NCI-H2227 treated with DMSO at 0.1 percent for 48 hours (cell line): ENCODE measurements at regions not wholly inside any gene's neighbourhood (a gene's known extent, or its start where the extent isn't known, plus 50 kb on each side); places are given as distances from the start of the nearest gene placed in this dataset.
A peak's percentile ranks its signal among the peaks of the same experiment; 100 is the strongest.

Experiments
- DNase-seq: peaks from one replicate; lab custom pipeline; 2025; lab: John Stamatoyannopoulos, UW

DNA sequence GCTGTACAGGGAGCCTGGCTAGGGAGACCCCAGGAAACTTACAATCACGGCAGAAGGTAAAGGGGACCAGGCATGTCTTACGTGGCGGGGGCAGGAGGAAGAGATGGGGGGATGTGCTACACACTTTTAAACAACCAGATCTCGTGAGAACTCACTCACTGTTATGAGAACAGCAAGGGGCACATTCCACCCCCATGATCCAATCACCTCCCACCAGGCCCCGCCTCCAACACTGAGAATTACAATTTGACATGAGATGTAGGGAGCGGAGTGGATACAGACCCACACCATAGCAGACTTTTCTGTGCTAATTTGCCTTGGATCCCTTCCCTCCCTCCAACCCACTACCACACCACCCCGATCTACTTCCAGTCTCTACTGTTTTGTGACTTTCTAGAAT, 106.7 kb upstream of the PEG3 start:
- DNase-seq, result no peak

DNA sequence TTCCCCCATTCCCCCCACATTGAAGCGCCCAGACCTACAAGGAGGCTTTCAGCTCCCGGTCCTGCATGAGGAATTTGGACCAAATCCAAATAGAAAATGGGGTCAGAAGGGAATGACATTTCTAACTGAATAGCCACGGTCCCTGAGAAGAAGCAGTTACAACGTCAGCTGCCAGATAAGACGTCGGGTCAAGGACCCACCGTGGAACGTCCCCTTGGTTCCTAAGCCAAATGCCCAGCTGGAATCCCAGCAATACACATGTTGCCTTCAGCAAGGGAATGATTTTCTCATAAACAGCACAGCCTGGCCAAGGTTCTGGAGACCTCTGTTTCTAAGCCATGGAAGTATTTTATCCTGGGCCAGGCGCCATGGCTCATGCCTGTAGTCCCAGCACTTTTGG, 109.1 kb upstream of the PEG3 start:
- peak; percentile 35 for DNase-seq

DNA sequence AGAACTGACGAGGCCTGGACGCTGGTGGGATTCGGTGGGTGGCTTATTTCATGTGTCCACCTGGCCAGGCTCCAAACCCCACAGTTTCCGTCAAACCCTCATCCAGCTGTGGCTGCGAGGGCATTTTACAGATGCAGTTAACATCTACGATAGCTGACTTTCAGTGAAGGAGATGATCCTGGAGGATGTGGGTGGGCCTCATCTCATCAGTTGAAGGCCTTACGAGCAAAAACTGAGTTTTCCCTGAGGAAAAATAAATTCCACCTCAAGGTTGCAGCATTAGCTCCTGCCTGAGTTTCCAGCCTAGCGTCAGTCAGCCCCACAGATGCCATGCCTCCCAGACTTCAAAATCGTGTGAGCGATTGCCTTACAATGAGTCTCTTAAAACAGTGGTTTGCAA, 111.1 kb upstream of the PEG3 start:
- no peak for DNase-seq

DNA sequence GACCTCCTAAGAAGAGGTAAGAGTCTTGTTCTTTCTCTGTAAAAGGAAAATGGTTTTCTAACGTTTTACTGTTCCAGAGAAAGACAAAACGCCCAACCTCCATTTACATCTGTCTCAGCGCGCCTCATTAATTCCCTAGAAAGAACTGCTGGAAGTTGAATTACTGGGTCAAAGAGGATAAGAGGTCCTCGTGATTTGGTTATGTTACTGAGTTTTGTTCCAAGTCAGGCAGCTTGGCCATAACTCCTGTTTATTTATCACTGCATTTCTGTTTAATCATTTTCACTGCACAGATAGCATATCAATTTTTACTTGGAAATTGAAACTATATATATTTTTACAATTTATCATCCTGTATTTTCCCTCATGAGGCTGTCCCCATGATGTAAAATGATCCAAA, 112.9 kb upstream of the PEG3 start:
- peak; percentile 66 for DNase-seq

DNA sequence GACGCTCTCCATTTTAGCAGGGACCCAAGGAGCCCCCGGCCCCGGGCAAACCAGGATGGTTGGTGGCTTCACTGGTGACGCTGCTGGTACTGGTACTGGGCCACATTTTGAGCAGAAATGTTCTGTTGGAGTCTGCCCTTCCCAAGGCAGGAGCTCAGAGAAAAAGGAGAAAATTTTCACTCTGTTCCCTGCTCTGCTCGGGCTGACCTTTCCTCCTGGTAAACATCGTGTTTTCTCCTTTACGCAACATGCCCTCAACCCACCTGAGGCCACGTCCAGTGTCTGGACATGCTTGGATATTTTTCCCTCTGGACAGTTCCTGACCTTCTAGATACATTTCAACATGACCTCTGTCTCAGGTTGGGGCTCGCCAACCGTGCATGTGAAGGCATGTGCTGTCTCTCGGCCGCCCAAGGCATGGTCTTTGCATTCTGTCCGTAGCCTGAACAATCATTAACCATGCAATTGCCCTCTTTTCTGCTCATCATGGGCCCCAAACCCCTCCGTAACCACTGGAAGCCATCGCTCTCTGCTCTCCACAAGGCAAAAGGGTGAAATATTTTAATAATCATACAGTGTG, 115.2 kb upstream of the PEG3 start:
- no peak for DNase-seq

DNA sequence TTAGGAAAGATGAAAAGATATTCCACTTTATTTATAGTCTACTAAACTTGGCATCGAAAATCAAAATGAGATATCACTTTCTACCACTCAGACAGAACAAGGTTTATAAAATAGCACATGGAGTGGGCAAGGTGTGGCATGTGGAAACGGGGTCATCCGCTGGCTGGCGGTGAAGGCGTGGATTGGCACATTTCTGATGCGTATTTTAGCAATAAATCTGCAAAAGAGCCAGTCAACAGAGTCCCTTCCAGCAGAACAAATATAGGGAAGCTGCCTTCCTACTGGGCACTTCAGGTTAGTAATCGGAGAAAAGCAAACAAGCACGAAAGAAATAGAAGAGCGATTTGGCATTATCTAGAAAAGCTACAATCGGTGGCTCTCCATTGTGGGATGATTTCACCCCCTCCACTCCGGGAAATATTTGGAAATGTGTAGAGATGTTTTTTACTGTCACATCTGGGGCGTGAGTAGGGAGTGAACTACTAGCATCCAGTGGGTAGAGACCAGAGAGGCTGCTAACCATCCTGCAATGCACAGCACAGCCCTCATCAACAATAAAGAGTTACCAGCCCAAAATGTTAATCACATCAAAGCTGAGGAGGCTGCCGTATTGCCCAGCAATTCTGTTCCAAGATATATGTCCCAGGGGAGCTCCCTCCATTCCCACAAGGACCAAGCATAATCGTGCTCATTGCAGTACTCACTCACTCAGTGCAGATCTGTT, 116.1 kb upstream of the PEG3 start:
- no peak for DNase-seq

DNA sequence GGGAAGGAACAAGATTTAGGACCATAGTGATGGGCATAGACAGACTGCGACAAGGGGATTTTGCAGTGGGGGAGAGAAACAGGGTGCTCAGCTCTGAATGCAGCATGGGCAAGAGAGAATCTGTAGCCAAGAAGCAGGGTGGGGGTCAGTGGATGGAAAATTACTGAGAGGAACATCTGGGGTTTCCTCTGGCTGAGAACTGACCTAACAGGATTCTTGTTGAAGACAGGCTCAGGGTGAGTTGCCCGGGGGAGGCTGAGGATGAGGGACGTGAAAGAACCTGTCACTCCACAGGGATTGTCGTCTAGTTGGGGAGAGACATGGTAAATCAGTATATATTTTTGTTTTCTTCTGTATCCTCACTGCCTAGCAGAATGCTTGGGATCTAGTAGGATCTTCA, 118.7 kb upstream of the PEG3 start:
- DNase-seq, result no peak

DNA sequence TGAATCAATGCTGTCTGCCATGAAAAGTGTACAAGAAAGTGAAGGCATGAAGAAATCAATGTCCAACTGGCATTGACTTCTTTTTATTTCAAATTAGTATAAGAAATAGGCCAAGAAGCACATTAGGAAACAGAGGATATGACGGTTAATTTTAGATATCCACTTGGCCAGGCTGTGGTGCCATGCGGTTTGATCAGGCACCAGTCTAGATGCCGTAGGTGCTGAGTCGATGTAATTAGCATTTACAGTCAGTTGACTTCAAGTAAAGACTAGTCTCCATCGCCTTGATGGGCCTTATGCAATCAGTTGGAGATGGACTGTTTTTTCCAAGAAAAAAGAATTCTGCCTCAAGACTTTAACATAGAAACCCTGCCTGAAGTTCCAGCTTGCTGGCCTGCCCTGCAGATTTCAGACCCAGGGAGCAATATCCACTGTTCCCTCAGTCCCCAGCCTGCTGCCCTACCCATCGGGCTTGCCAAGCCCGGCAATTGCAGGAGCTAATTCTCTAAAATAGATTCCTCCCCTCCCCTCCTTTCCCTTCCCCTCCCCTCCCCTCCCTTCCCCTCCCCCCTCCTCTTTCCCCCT, 120.5 kb upstream of the PEG3 start:
- no peak for DNase-seq

DNA sequence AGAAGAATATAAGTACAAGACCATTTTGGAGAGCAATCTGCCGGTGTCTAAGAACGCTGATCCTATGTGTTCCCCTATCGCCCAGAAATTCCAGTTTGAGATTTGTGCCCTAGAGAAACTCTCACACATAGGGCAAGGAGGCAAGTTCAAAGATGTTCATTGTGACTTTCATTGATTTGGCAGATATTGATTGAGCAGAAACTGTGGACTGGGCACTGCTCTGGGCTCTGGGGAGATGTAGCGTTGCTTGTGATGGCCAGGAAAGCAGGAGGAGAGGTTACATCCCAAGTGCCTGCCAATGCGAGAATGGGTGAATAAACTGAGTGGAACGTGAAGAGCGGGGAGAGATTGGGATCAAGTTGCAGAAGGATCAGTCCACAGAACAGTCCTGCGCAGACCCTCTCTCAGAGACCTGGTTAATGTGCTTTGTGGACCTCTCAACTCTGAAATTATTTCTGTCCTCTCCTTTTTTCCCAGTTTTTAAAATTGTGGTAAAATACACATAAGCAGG, 123.9 kb upstream of the PEG3 start:
- DNase-seq, result no peak

DNA sequence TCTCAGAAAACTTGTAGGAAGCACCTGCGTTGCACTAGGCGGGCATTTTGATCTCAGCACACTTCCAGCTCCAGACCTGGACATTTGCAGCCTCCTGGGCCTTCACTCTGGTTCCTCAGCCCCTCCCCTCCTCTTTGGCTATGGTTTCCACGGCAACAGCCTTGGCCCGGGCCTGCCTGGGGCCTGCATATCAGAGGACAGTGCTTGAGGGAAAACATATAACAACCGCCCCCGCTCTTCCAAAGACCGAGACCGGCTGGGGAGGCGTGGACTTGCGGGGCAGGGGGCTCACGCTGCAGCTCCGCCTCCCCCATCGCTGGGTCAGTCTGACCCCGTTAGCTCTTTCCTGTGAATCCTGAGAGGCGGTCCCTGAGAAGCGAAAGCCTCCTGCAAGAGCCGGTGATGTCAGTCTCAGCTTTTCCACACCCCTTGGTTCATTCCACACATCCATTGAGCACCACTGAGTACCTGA, 125.7 kb upstream of the PEG3 start:
- DNase-seq, result peak; percentile 99

DNA sequence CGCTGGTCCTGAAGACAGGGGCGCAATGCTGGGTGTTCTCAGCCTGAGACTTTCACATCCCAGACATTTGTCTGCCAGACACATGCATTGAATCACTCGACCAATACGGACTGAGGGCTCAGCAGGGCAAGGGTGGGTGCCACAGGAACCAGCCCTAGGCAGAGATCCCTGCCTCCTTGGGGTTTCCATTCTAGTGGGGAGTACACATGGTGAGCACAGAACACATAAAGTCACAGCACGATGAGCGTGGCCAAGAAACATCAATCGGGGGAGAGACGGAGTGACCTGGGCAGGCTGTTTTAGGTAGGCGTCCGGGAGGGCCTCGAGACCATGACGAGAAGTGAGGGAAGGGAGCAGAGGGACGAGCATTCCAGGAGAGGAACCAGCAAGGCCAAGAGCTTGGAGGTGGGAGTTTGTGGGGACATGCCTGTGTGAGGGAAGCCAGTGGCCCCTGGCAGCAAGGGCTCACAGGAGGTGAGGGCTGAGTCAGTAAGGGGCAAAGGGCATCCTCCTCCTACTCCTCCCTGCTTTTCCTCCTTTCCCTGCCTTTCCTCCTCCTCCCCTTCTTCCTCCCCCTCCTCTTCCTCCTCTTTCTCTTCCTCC, 126.3 kb upstream of the PEG3 start:
- DNase-seq, result no peak

DNA sequence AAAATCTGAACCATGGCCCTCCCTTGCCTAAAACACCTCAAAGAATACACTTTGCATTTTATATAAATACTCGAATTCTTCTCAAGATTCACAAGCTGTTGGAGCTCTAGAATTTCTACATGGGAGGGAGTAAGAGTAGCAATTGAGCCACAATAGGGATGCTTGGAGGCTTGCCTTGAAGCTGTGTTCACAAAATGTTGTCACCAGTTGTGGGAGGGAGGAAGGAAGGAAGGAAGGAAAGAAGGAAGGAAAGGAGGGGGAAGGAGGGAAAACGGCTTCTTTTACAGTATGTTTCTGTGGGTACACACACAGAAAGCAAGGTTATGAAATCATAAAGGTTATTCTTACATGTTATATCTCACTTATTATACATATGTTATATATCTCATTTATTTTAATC, 128.6 kb upstream of the PEG3 start:
- no peak for DNase-seq

DNA sequence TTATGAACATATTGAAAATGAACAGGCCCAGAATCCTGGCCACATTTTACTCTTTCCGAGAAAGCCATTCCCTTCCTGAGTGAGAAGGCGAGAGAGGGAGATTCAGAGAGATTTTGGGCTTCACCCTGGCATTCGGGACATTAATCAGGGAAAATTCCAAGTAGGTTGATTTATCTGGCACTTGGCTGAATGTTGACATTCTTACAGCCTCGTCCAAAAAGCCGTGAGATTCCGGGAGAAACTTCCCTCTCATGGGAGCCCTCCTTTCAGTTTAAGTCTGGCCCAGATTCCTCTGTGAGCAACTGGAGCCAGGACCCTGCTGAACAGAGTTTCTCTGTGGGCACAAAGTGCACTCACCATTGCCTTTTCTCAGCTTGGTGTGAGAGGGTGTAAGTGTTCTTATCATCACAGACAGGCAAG, 129.2 kb upstream of the PEG3 start:
- DNase-seq, result no peak

DNA sequence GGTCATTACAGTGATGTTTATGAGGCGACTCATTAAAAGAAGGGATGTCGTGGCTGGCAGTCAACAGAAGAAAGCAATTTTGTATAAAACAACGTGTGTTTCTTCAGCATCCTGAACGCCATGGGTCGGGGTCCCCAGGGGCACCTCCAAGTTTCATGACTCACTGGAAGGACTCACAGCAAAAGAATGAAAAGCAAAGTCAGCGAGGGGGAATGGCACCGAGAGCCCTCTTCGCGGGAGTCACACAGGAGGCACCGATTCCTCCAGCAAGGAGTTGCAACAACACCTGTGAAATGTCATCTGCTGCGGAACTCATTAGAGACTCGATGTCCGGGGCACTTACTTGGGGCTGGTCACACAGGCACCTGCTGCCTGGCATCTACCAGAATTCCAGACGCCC, 130.7 kb upstream of the PEG3 start:
- DNase-seq, result no peak

DNA sequence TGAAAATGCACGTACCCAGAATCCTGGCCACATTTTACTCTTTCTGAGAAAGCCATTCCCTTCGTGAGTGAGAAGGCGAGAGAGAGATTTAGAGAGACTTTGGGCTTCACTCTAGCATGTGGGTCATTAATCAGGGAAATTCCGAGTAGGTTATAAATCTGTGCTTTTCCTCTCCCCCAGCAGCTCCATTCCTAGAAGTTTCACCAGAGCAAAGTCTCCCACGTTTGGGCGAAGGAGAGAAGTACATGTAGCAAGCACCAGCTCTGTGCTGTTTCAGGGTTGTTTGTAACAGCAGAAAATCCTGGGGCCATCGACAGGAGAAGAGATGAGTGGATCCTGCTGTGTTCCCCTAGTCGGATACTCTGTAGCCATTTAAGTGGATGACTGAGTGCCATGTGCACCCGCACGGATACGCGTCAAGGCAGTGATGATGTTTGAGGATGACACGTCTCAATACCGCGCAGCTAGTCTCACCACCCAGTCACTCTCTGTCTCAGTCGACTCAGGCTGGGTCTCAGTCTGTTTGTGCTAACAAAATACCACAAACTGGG, 131.8 kb upstream of the PEG3 start:
- peak; percentile 45 for DNase-seq

DNA sequence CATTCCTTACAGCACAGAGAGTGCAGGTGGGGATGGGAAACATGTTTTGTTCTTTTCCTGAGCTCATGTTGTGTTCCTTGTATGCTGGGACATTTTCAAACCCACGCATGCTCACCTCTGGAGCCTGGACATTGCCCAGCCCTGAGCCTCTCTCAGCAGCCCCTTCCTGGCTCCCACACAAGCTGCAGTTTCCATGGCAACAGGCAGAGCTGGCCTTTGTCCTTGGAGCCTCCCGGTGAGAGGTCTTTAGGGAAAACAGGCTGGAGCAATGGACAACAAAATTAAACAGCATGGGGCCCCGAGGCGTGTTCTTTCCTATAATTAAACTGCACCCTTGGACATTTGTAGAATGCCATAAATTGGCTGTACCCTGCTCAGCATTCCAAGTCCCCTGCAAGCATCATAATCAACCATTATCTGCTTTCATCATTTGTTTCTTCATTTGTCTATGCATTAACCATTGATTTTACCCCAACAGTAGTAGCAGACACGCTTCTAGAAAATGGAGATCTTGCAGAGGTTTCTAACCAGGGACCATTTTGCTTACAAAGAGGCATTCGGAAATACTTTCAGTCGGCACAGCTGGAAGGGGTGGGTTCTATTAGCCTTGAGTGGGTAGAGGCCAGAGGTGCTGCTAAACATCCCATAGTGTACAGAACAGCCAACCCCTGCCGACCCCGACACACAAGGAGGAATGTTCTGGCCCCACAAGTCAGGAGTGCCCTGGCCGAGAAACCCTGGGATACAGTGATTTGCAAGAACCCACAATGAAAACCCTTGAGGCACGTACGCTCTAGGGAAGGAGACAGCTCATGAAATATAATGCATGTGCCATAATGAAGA, 133.4 kb upstream of the PEG3 start:
- DNase-seq, result peak; percentile 99

DNA sequence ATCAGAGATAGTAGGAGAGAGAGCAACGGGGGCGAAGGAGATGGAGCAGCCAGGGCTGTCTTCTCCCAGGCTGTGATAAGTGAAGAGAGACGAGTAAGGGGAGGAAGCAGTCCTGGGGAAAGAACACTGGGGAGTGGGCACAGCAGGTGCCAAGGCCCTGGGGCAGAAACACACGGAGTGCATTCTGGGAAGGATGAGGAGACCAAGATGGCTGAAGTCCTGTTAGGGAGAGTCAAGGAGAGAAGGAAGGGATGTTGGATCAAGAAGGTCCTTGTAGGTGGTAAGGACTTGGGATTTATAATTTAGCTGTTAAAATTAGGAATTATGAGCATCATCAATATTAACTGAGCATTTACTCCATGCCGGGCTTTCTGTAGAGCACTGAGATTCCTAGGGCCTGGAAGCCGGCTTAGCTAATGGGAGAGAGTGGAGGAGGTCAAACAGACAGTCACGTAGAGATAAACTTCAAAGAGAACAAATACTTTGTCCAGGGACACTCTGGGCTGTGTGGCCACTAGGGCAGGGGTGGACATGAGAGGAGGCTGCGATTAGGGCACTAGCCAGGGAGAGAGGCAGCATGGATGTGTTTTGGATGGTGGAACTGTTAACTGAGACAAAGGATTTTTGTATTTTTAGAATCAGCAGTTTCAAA, 134.2 kb upstream of the PEG3 start:
- no peak for DNase-seq

DNA sequence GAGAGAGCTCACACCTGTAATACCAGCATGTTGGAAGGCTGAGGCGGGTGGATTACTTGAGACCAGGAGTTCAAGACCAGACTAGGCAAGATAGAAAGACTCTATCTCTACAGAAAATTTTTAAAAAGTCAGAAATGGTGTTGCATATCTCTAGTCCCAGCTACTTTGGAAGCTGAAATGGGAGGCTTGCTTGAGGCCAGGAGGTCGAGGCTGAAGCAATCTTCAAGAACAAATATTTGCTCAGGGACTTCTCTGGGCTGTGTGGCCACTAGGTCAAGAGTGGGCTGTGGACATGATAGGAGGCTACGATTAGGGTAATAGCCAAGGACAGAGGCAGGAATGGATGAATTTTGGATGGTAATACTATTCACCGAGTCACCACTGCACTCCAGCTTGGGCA, 135.8 kb upstream of the PEG3 start:
- no peak for DNase-seq

DNA sequence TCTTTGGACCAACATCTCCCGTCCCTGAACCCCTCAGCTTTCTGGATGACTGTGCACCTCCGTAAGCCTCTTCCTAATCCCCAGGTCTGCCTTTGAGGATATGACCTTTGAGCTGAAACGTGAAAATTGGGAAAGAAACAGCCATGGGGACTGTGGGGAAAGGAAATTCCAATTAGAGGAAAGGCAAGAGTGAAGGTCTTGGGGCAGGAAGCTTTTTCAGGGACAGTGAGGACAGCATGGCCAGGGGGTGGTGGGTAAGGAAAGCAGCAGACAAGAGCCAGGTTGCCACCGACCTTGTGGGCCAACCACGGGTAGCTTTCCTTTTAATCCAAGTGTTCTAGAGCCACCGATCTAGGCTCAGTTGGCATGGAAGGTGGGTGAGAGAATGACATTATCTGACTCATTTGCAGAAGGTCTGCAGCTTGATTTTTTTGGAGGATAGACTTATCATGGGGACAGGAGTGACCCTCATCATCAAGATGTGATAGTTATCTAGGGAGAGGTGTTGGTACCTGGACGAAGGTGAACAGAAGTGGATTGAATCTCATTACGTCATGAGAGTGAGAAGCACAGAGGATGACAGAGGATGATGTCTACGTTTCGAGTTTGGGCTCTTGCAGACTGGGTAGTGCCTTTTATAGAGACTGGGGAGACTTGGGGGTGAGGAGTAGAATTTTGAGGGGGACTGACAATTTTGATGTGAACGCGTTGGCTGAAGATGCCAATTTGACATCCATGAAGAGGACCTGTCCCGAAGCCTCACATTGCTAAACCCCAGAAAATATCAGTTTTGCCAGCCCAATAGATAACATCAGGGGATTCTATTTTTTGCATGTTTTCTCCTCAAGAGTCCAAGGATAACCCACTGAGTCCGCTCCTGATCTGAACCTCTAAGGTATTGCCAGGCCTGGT, 136.7 kb upstream of the PEG3 start:
- DNase-seq, result no peak

DNA sequence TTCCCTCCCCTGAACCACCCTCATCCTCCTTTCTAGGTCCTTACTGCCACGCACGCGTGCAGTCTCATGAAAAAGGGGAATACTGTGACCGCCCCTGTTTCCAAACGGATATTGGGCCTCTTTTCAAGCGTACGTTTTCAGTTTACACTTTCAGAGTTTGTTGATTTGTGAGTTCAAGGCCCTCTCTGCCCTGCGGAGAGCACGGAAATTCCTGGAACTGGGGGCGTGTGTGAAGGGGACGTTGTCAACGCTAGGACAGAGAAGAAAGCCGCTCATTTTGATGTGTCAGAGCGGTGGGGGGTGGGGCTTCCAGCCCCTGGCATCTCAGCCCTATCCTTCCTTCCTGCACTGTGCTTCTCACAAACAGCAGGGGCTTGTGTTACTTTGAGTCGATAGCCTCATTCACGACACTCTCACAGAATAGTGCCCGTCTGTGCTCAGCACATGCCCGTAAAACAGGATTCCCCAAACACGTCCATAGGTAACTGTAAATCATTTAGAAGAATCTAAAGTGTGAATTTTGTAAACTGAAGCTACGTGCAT, 137.6 kb upstream of the PEG3 start:
- no peak for DNase-seq
